Hepatocyte (in vitro differentiated cells): ENCODE measurements at regions not wholly inside any gene's neighbourhood (a gene's known extent, or its start where the extent isn't known, plus 50 kb on each side); places are given as distances from the start of the nearest gene placed in this dataset.

Source experiments
- CTCF ChIP-seq: fragments of 200-600 bp; sonication (generic); IDR thresholded peaks from 2 replicates; pipeline ENCODE4 v1.5.1; 2016; ENCODE audit warnings: antibody characterized with exemption, mild to moderate bottlenecking; ENCODE audit not compliant: poor library complexity
- EZH2 ChIP-seq: fragments of 200-600 bp; sonication (generic); IDR thresholded peaks from 2 replicates; pipeline ENCODE4 v1.6.1; 2016; ENCODE audit warnings: antibody characterized with exemption, mild to moderate bottlenecking, borderline replicate concordance
- EZH2phosphoT487 ChIP-seq: fragments of 200-600 bp; sonication (generic); IDR thresholded peaks from one replicate; pipeline ENCODE4 v1.6.1; 2018; ENCODE audit warnings: antibody characterized with exemption, mild to moderate bottlenecking, low read depth, moderate library complexity; ENCODE audit not compliant: unreplicated experiment, severe bottlenecking

- TF ChIP-seq CTCF (no peak), EZH2phosphoT487 (no peak), EZH2 (no peak)
Measured at GRCh38 chr17:73760439-73760758, 116.2 kb upstream of the SDK2 start.
